WTC11 (cell line): ENCODE measurements at regions not wholly inside any gene's neighbourhood (a gene's known extent, or its start where the extent isn't known, plus 50 kb on each side); places are given as distances from the start of the nearest gene placed in this dataset.

ENCODE experiments used
- ATAC-seq: fragments of 200-7000 bp; cut with Tn5 transposase; 2 replicates; pipeline ENCODE4 v1.10.0; 2021; ENCODE audit warnings: mild to moderate bottlenecking, moderate library complexity
- CTCF ChIA-PET: fragments of 300-600 bp; sonication (Branson Sonifier 250); formaldehyde crosslinking; loops from one replicate; lab custom pipeline; 2021; ENCODE audit warnings: antibody characterized with exemption; lab: Charles Lee
- POLR2A ChIA-PET: fragments of 350-600 bp; sonication (Branson Sonifier 250); formaldehyde crosslinking; loops from one replicate; lab custom pipeline; 2021; ENCODE audit warnings: antibody characterized with exemption; lab: Charles Lee
- DNase-seq: peaks from one replicate; pipeline ENCODE4 v3.0.0; 2021; ENCODE audit warnings: low spot score
- H3K27ac Mint-ChIP-seq: 2 replicates; pipeline ENCODE4 v1.8.0; 2021; ENCODE audit warnings: mixed read lengths
- H3K27me3 Mint-ChIP-seq: 2 replicates; pipeline ENCODE4 v1.8.0; 2021; ENCODE audit warnings: low read depth, mild to moderate bottlenecking, moderate library complexity, mixed read lengths
- H3K36me3 Mint-ChIP-seq: 2 replicates; pipeline ENCODE4 v1.8.0; 2021; ENCODE audit warnings: mixed read lengths
- H3K4me1 Mint-ChIP-seq: 2 replicates; pipeline ENCODE4 v1.8.0; 2022; ENCODE audit warnings: mixed read lengths
- H3K4me3 Mint-ChIP-seq: 2 replicates; pipeline ENCODE4 v1.8.0; 2021; ENCODE audit warnings: mild to moderate bottlenecking, moderate library complexity, mixed read lengths
- H3K9me3 Mint-ChIP-seq: 2 replicates; pipeline ENCODE4 v1.8.0; 2021; ENCODE audit warnings: mixed read lengths
- ATF3 ChIP-seq: sonication (generic); formaldehyde crosslinking; conservative IDR thresholded peaks from 2 replicates; pipeline ENCODE4 v1.8.1; 2022; ENCODE audit warnings: mild to moderate bottlenecking, missing genetic modification reagents
- CDX4 ChIP-seq: fragments of 250-450 bp; sonication (Bioruptor Pico); IDR thresholded peaks from 2 replicates; pipeline ENCODE4 v1.9.0; 2021; ENCODE audit warnings: moderate library complexity, mild to moderate bottlenecking, inconsistent platforms, borderline replicate concordance
- CREB1 ChIP-seq: sonication (generic); formaldehyde crosslinking; IDR thresholded peaks from 2 replicates; pipeline ENCODE4 v1.8.0; 2023; ENCODE audit warnings: mild to moderate bottlenecking, missing genetic modification reagents
- E2F1 ChIP-seq: sonication (generic); formaldehyde crosslinking; IDR thresholded peaks from 2 replicates; pipeline ENCODE4 v1.8.0; 2022; ENCODE audit warnings: mild to moderate bottlenecking, missing genetic modification reagents
- ELF4 ChIP-seq: sonication (generic); formaldehyde crosslinking; IDR thresholded peaks from 2 replicates; pipeline ENCODE4 v1.8.1; 2022; ENCODE audit warnings: low read depth, mild to moderate bottlenecking, moderate library complexity, missing genetic modification reagents
- FOXK1 ChIP-seq: sonication (generic); formaldehyde crosslinking; IDR thresholded peaks from 2 replicates; pipeline ENCODE4 v1.8.0; 2022; ENCODE audit warnings: mild to moderate bottlenecking, moderate library complexity, missing genetic modification reagents
- HMGA2 ChIP-seq: fragments of 250-450 bp; sonication (Bioruptor Pico); IDR thresholded peaks from 2 replicates; pipeline ENCODE4 v1.4.0; 2021; ENCODE audit warnings: mild to moderate bottlenecking, moderate library complexity
- IRF2 ChIP-seq: sonication (generic); formaldehyde crosslinking; IDR thresholded peaks from 2 replicates; pipeline ENCODE4 v1.8.0; 2022; ENCODE audit warnings: low read depth, missing genetic modification reagents, borderline replicate concordance
- MYBL2 ChIP-seq: sonication (generic); formaldehyde crosslinking; IDR thresholded peaks from 2 replicates; pipeline ENCODE4 v1.8.1; 2023; ENCODE audit warnings: mild to moderate bottlenecking, moderate library complexity, missing genetic modification reagents
- PRDM15 ChIP-seq: sonication (generic); formaldehyde crosslinking; IDR thresholded peaks from 2 replicates; pipeline ENCODE4 v1.8.0; 2022; ENCODE audit warnings: missing genetic modification reagents
- SMAD4 ChIP-seq: sonication (generic); formaldehyde crosslinking; IDR thresholded peaks from 2 replicates; pipeline ENCODE4 v1.8.0; 2022; ENCODE audit warnings: mild to moderate bottlenecking, missing genetic modification reagents
- TP53 ChIP-seq: sonication (generic); formaldehyde crosslinking; IDR thresholded peaks from 2 replicates; pipeline ENCODE4 v1.8.1; 2023; ENCODE audit warnings: mild to moderate bottlenecking, missing genetic modification reagents
- USF2 ChIP-seq: sonication (generic); formaldehyde crosslinking; IDR thresholded peaks from 2 replicates; pipeline ENCODE4 v1.8.1; 2023; ENCODE audit warnings: mild to moderate bottlenecking, missing genetic modification reagents, moderate library complexity
- ZBTB21 ChIP-seq: sonication (generic); formaldehyde crosslinking; IDR thresholded peaks from 2 replicates; pipeline ENCODE4 v1.8.1; 2023; ENCODE audit warnings: mild to moderate bottlenecking, missing genetic modification reagents, borderline replicate concordance
- ZNF121 ChIP-seq: sonication (generic); formaldehyde crosslinking; IDR thresholded peaks from 2 replicates; pipeline ENCODE4 v1.8.0; 2023; ENCODE audit warnings: missing genetic modification reagents
- ZNF396 ChIP-seq: fragments of 250-450 bp; sonication (Bioruptor Pico); IDR thresholded peaks from 2 replicates; pipeline ENCODE4 v1.8.0; 2021; ENCODE audit warnings: mild to moderate bottlenecking, moderate library complexity, borderline replicate concordance
- ZNF425 ChIP-seq: fragments of 250-450 bp; sonication (Bioruptor Pico); conservative IDR thresholded peaks from 2 replicates; pipeline ENCODE4 v1.9.0; 2021; ENCODE audit warnings: mild to moderate bottlenecking
- ZNF512 ChIP-seq: sonication (generic); formaldehyde crosslinking; IDR thresholded peaks from 2 replicates; pipeline ENCODE4 v1.8.1; 2022; ENCODE audit warnings: missing genetic modification reagents, borderline replicate concordance

- no peak for TF ChIP-seq CDX4 (CRISPR knock-in tag)
- TF ChIP-seq E2F1 (CRISPR knock-in tag) = no peak
- no peak for TF ChIP-seq IRF2 (CRISPR knock-in tag)
- no peak for TF ChIP-seq ZNF121 (CRISPR knock-in tag)
- TF ChIP-seq ELF4 = no peak
- TF ChIP-seq, all 79 proteins: peak for 0
These were observed 265.7 kb upstream of the NDST3 start (continued) for GRCh38 chr4:117768610-117769009.

GRCh38 chr4:117770269-117771102, 263.8 kb upstream of the NDST3 start:
- Mint-ChIP-seq H3K4me1 (peaks cover 5% of the 10 kb centered on the region), H3K27me3 (no peaks in the 10 kb centered on the region), H3K9me3 (peaks cover under 1% of the 10 kb centered on the region; the same call in 1 of the 2 replicates), H3K4me3 (no peak overlapping the region), H3K27ac (no peak overlapping the region), H3K36me3 (no peaks in the 10 kb centered on the region)
- TF ChIP-seq ZNF396 = no peak
- TF ChIP-seq FOXK1 (CRISPR knock-in tag) = no peak
- no peak for TF ChIP-seq E2F1 (CRISPR knock-in tag)
- no peak for TF ChIP-seq SMAD4 (CRISPR knock-in tag)
- no peak for TF ChIP-seq CREB1 (CRISPR knock-in tag)
- no peak for TF ChIP-seq ZBTB21
- TF ChIP-seq ATF3 (CRISPR knock-in tag) = no peak
- no peak for TF ChIP-seq PRDM15 (CRISPR knock-in tag)
- no peak for TF ChIP-seq USF2 (CRISPR knock-in tag)
- TF ChIP-seq ZNF425 (CRISPR knock-in tag) = no peak
- no peak for TF ChIP-seq ZNF512 (CRISPR knock-in tag)
- TF ChIP-seq MYBL2 (CRISPR knock-in tag) = no peak
- no peak for TF ChIP-seq TP53 (CRISPR knock-in tag)
- TF ChIP-seq HMGA2 (CRISPR knock-in tag) = no peak
- CTCF ChIA-PET = interaction anchor here (0.6 to 1.4 kb wide), 4 partner anchors 10 to 1557 kb away, joined by 3 to 6 read pairs (median 4); no protein-coding TSS in a partner anchor
- DNase-seq (no peak), ATAC-seq (no peak)
- POLR2A ChIA-PET = no interaction called here
